NB4 (cell line): ENCODE measurements at regions not wholly inside any gene's neighbourhood (a gene's known extent, or its start where the extent isn't known, plus 50 kb on each side); places are given as distances from the start of the nearest gene placed in this dataset.

Experiments used
- DNase-seq: peaks from one replicate; pipeline ENCODE4 v3.0.0; 2010; ENCODE audit warnings: low read depth
- H3K4me3 ChIP-seq: one replicate; pipeline ENCODE4 v1.5.1; 2011; ENCODE audit warnings: mild to moderate bottlenecking, low read depth, low read length, moderate library complexity
- MYC ChIP-seq: IDR thresholded peaks from 2 replicates; pipeline ENCODE4 v1.6.1; 2011; ENCODE audit warnings: low read depth, low read length
- POLR2A ChIP-seq: IDR thresholded peaks from 2 replicates; pipeline ENCODE4 v1.6.1; 2011; ENCODE audit warnings: mild to moderate bottlenecking; ENCODE audit not compliant: insufficient read length; ENCODE audit errors: extremely low read depth
- TF ChIP-seq, protein P1 (sequence below): IDR thresholded peaks from one replicate; pipeline ENCODE4 v1.5.1; 2012; ENCODE audit warnings: low read depth, low read length
- TF ChIP-seq, protein P2 (sequence below): IDR thresholded peaks from 2 replicates; pipeline ENCODE4 v1.6.1; 2011; ENCODE audit warnings: low read depth, low read length

DNA sequence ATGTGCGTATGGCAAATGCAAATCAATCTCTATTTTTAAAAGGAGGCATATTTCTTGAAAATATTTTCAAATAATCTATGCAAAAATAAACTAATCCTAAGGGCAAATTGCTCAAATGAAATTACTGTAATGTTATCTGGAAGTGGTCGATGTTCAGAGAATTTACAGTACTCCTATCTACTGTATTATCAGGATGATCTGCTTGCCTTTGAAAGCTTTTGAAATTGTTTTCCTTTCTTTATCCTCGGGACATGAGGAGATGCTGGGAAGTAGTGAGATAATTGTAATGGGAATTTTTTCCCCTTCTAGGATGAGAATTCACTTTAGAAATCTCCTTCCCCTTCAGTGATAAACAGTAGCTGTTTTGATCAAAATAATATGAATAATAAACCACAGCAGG lies 577.2 kb upstream of the MIR17HG start:
- H3K4me3 ChIP-seq: no peak overlapping the region
- no peak for DNase-seq
- no peak for TF ChIP-seq POLR2A

DNA sequence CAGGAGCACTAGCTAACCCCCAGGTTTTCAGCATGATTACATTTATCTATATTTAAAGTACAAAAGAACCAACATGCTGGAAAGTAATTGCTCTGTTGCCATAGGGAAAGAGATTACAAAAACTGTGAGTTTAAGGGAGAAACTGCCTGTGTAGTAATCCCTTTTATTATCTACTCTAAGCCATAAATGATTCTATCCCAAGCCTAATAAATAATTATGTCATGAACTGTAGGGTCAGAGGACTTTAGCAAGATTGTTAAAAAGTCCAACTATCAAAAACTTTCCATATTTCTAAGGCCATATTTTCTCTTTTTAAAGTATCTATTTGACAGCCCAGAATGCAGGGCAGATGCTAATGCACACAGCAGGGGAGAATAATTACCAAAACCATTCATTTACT lies 573.8 kb upstream of the MIR17HG start:
- DNase-seq: no peak
- no peak overlapping the region for H3K4me3 ChIP-seq
- TF ChIP-seq, protein P1, sequence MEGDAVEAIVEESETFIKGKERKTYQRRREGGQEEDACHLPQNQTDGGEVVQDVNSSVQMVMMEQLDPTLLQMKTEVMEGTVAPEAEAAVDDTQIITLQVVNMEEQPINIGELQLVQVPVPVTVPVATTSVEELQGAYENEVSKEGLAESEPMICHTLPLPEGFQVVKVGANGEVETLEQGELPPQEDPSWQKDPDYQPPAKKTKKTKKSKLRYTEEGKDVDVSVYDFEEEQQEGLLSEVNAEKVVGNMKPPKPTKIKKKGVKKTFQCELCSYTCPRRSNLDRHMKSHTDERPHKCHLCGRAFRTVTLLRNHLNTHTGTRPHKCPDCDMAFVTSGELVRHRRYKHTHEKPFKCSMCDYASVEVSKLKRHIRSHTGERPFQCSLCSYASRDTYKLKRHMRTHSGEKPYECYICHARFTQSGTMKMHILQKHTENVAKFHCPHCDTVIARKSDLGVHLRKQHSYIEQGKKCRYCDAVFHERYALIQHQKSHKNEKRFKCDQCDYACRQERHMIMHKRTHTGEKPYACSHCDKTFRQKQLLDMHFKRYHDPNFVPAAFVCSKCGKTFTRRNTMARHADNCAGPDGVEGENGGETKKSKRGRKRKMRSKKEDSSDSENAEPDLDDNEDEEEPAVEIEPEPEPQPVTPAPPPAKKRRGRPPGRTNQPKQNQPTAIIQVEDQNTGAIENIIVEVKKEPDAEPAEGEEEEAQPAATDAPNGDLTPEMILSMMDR: no peak

DNA sequence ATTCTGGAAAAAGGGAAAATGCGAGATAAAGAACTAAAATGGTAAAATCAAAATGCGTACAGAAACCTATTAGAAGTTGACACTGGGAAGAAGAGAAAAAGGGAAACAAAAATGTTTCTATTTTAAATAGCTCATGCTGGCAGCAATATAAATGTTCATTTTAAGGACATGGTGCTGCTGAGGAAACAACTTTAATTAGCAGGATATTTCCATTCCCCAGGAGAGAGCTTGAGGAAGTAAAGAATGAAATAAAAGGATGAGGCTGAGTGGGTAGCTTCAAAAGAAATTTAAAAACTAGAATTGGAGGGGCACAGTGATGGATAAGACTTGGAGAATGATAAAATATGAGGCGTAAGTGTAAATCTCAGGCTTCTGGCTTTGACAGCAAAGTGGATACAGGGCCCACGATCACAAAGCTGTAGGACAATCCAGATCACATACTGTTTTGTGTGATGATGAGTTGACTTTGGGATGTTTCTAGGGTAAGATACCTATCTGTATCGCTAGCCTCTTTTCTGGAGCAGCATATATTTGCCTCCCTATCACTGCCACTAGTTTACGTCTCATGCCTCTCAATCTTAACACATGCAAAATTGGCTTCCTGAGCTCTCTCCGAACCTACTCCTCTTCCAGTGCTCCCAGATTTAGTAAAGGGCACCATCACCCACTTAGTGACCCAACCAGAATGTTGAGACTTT lies 571.3 kb upstream of the MIR17HG start:
- H3K4me3 ChIP-seq: no peak overlapping the region
- TF ChIP-seq, protein P1: no peak
- no peak for TF ChIP-seq POLR2A
- TF ChIP-seq MYC: no peak
- TF ChIP-seq, protein P2, sequence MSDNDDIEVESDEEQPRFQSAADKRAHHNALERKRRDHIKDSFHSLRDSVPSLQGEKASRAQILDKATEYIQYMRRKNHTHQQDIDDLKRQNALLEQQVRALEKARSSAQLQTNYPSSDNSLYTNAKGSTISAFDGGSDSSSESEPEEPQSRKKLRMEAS: no peak
- no peak for DNase-seq

DNA sequence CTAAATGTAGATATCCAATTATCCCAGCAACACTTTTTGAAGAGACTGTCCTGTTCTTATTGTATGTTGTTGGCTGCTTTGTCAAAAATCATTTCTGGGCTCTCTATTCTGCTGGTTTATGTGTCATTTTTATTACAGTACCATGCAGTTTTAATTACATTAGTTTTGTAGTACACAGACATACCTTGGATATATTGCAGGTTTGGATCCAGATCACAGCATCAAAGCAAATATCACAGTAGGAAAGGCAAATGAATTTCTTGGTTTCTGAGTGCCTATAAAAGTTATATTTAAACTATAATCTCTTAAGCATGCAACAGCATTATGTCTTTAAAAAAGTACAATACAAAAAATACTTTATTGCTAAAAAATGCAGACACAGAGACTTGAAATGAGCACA lies 564.2 kb upstream of the MIR17HG start:
- no peak for DNase-seq
- TF ChIP-seq, protein P1: no peak
- TF ChIP-seq POLR2A: no peak
- no peak for TF ChIP-seq MYC
- TF ChIP-seq, protein P2: no peak
- H3K4me3 ChIP-seq: no peak overlapping the region

DNA sequence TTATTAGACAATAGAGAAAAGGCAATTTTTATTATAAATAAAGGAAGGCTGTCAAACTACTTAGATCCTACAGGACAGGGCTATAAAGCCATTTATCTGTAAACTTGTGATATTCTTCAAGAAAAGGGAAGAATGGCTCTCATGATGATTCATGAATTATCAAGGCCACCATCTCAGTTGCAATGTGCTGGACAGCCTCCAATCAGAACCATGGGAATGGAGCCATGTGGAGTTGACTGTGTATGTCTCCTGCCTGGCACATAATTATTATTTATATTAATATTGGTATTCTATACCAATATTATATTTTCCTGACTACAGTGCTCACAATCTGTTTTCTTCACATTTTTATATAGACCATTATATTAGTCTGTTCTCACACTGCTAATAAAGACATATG lies 560.5 kb upstream of the MIR17HG start:
- no peak for DNase-seq
- TF ChIP-seq MYC (no peak), POLR2A (no peak)
- TF ChIP-seq, protein P1: no peak
- TF ChIP-seq, protein P2: no peak
- H3K4me3 ChIP-seq: no peak overlapping the region

DNA sequence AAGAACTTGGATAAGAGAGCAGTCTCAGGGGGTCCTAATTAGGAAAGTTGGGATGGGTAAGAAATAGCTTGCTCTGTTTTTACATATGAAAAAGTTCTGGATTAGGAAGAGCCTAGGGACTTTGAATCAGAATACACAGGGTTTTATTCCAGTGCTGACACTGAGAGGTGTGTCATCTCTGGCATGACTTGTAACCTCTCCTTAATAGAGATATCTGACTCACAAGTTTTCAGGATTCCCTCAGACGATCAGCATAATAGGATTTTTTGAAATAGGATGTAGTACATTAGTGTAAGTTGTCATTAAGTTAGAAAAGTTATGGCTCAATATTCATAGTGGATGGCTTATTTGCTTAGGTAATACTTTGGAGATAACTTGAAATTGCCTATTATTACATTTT lies 555.2 kb upstream of the MIR17HG start:
- DNase-seq: no peak
- no peak for TF ChIP-seq MYC
- H3K4me3 ChIP-seq: no peak overlapping the region

DNA sequence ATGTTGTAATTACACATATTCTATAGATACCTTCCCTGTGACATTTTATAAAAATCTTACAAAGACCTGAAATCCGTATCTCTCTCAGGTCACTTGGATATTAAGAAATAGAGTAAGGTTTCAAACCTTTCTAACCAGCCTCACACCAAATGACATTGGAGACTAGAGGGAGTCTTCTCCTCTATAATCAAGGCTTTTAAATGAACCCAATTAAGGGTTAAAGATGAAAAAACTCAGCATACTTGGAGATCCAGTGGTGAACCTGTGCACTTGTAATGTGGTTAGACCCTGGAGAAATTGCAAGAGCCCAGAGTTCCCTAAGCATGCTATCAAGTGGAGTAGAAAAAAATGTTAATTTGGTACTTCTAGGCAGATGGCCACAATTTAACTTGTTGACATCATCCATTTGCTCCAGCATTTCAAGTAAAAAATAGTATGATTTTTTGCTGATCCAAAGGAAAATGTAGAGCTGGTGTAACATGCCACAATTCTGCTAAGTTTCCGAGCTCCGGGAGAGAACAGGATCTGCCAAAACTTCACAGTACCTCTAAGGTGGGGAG lies 554.1 kb upstream of the MIR17HG start:
- H3K4me3 ChIP-seq: no peak overlapping the region
- no peak for DNase-seq
- TF ChIP-seq MYC (no peak), POLR2A (no peak)
- TF ChIP-seq, protein P2: no peak
